ENCODE measurements at regions not wholly inside any gene's neighbourhood (a gene's known extent, or its start where the extent isn't known, plus 50 kb on each side); places are given as distances from the start of the nearest gene placed in this dataset.

- no peak for DNase-seq
Observed at GRCh38 chr1:73635021-73635420, 563.0 kb downstream of the LRRIQ3 start.

GRCh38 chr1:73627723-73628122 is 570.3 kb downstream of the LRRIQ3 start:
- DNase-seq: no peak

GRCh38 chr1:73626326-73626725 is 571.6 kb downstream of the LRRIQ3 start:
- no peak for DNase-seq

- DNase-seq: no peak
Observed at GRCh38 chr1:73623946-73624345, 574.0 kb downstream of the LRRIQ3 start.

GRCh38 chr1:73617145-73617544 is 580.8 kb downstream of the LRRIQ3 start:
- DNase-seq: no peak

GRCh38 chr1:73611681-73612080 is 586.3 kb downstream of the LRRIQ3 start:
- no peak for DNase-seq

GRCh38 chr1:73604739-73605138 is 593.2 kb downstream of the LRRIQ3 start:
- peak; percentile 10 for DNase-seq

GRCh38 chr1:73604211-73604610 is 593.8 kb downstream of the LRRIQ3 start:
- DNase-seq: peak; percentile 16

- DNase-seq: peak; percentile 35
Observed at GRCh38 chr1:73593804-73594203, 604.2 kb downstream of the LRRIQ3 start.

- no peak for DNase-seq
Observed at GRCh38 chr1:73593364-73593763, 604.6 kb downstream of the LRRIQ3 start.

GRCh38 chr1:73587080-73587479 is 610.9 kb downstream of the LRRIQ3 start:
- no peak for DNase-seq

- DNase-seq: no peak
Observed at GRCh38 chr1:73577206-73577605, 620.8 kb downstream of the LRRIQ3 start.

GRCh38 chr1:73576083-73576482 is 621.9 kb downstream of the LRRIQ3 start:
- DNase-seq: no peak

- no peak for DNase-seq
Observed at GRCh38 chr1:73564294-73564693, 633.7 kb downstream of the LRRIQ3 start.

- DNase-seq: no peak
Observed at GRCh38 chr1:73556270-73556669, 641.7 kb downstream of the LRRIQ3 start.

GRCh38 chr1:73537400-73537799 is 660.6 kb downstream of the LRRIQ3 start:
- DNase-seq: no peak

GRCh38 chr1:73517603-73518191 is 680.3 kb downstream of the LRRIQ3 start:
- DNase-seq: peak; percentile 3

- no peak for DNase-seq
Observed at GRCh38 chr1:73516451-73516850, 681.5 kb downstream of the LRRIQ3 start.

- no peak for DNase-seq
Observed at GRCh38 chr1:73511038-73511437, 686.9 kb downstream of the LRRIQ3 start.

GRCh38 chr1:73500154-73500553 is 697.8 kb downstream of the LRRIQ3 start:
- DNase-seq: no peak

- no peak for DNase-seq
Observed at GRCh38 chr1:73499671-73500070, 698.3 kb downstream of the LRRIQ3 start.

- no peak for DNase-seq
Observed at GRCh38 chr1:73491621-73492020, 706.4 kb downstream of the LRRIQ3 start.

- peak; percentile 57 for DNase-seq
Observed at GRCh38 chr1:73475316-73475870, 722.6 kb downstream of the LRRIQ3 start.

- DNase-seq: no peak
Observed at GRCh38 chr1:73472810-73473209, 725.2 kb downstream of the LRRIQ3 start.

GRCh38 chr1:73467731-73468130 is 730.2 kb downstream of the LRRIQ3 start:
- DNase-seq: no peak
